IMR-90 (cell line): ENCODE measurements at regions not wholly inside any gene's neighbourhood (a gene's known extent, or its start where the extent isn't known, plus 50 kb on each side); places are given as distances from the start of the nearest gene placed in this dataset.
A peak's percentile ranks its signal among the peaks of the same experiment; 100 is the strongest.

ENCODE experiments used
- ATAC-seq: fragments of 200-7000 bp; cut with Tn5 transposase; 2 replicates; pipeline ENCODE4 v1.9.1; 2020; ENCODE audit warnings: low read depth, mild to moderate bottlenecking, moderate library complexity
- BruUV-seq: library from RNA; stranded (reverse); fragments of 400-500 nt; replicated peaks from 2 replicates; lab custom pipeline; 2021; lab: Mats Ljungman, UMichigan
- CTCF ChIA-PET: fragments of 300-600 bp; formaldehyde crosslinking; extraction: SDS; loops from one replicate; lab custom pipeline; 2021; ENCODE audit warnings: antibody characterized with exemption; lab: Yijun Ruan, JAX
- POLR2A ChIA-PET: fragments of 300-600 bp; sonication (Branson Sonifier 250); formaldehyde crosslinking; loops from one replicate; lab custom pipeline; 2022; ENCODE audit warnings: antibody characterized with exemption; ENCODE audit not compliant: unreplicated experiment; lab: Charles Lee
- DNase-seq: peaks from one replicate; pipeline ENCODE4 v3.0.0; 2013
- H2AFZ ChIP-seq: replicated peaks from 2 replicates; pipeline ENCODE3; 2013; ENCODE audit warnings: low read length, mild to moderate bottlenecking; ENCODE audit not compliant: poor library complexity
- H2AK5ac ChIP-seq: 2 replicates; pipeline ENCODE4 v1.6.1; 2013; ENCODE audit warnings: low read depth, low read length, inconsistent platforms
- H2AK9ac ChIP-seq: replicated peaks from 2 replicates; pipeline ENCODE3; 2013; ENCODE audit warnings: mild to moderate bottlenecking, low read depth, low read length, moderate library complexity; ENCODE audit not compliant: poor library complexity
- H2BK120ac ChIP-seq: 2 replicates; pipeline ENCODE4 v1.6.1; 2013; ENCODE audit warnings: low read depth, low read length, inconsistent platforms
- H2BK15ac ChIP-seq: 3 replicates; pipeline ENCODE4 v1.6.1; 2013; ENCODE audit warnings: low read depth, low read length, inconsistent platforms
- H2BK20ac ChIP-seq: 2 replicates; pipeline ENCODE4 v1.6.1; 2013; ENCODE audit warnings: low read depth, mild to moderate bottlenecking, inconsistent platforms, low read length, moderate library complexity
- H2BK5ac ChIP-seq: 2 replicates; pipeline ENCODE4 v1.6.1; 2013; ENCODE audit warnings: mild to moderate bottlenecking, low read depth, low read length, inconsistent platforms; ENCODE audit not compliant: poor library complexity, severe bottlenecking
- H3K14ac ChIP-seq: replicated peaks from 2 replicates; pipeline ENCODE4 v1.6.1; 2013; ENCODE audit warnings: low read depth, low read length, inconsistent platforms
- H3K18ac ChIP-seq: 2 replicates; pipeline ENCODE4 v1.6.1; 2013; ENCODE audit warnings: low read depth, low read length, control low read depth
- H3K23ac ChIP-seq: 2 replicates; pipeline ENCODE4 v1.6.1; 2013; ENCODE audit warnings: low read depth, low read length, inconsistent platforms
- H3K27ac ChIP-seq: 2 replicates; pipeline ENCODE4 v1.5.1; 2013; ENCODE audit warnings: mild to moderate bottlenecking, control low read depth, low read length; ENCODE audit not compliant: insufficient read depth
- H3K27me3 ChIP-seq: 2 replicates; pipeline ENCODE4 v1.6.1; 2013; ENCODE audit warnings: low read length; ENCODE audit not compliant: control insufficient read depth, insufficient read depth
- H3K36me3 ChIP-seq: 2 replicates; pipeline ENCODE4 v1.6.1; 2013; ENCODE audit warnings: low read length, mixed read lengths; ENCODE audit not compliant: control insufficient read depth, insufficient read depth
- H3K4ac ChIP-seq: 2 replicates; pipeline ENCODE4 v1.6.1; 2013; ENCODE audit warnings: low read depth, low read length, inconsistent platforms
- H3K4me1 ChIP-seq: 2 replicates; pipeline ENCODE4 v1.6.1; 2013; ENCODE audit warnings: low read length, mixed read lengths; ENCODE audit not compliant: control insufficient read depth, insufficient read depth
- H3K4me2 ChIP-seq: 2 replicates; pipeline ENCODE4 v1.6.1; 2013; ENCODE audit warnings: low read depth, mild to moderate bottlenecking, control low read depth, low read length, moderate library complexity
- H3K4me3 ChIP-seq: 2 replicates; pipeline ENCODE4 v1.5.1; 2013; ENCODE audit warnings: low read depth, mild to moderate bottlenecking, control low read depth, low read length, moderate library complexity; ENCODE audit not compliant: insufficient read depth
- H3K56ac ChIP-seq: 2 replicates; pipeline ENCODE4 v1.6.1; 2013; ENCODE audit warnings: low read length, inconsistent platforms; ENCODE audit not compliant: insufficient read depth; ENCODE audit errors: extremely low read depth
- H3K79me1 ChIP-seq, 2 experiments: 2 replicates each; pipeline ENCODE4 v1.6.1; 2013; ENCODE audit warnings: low read length in 2 of 2, inconsistent platforms in 1 of 2, low read depth in 1 of 2
- H3K9ac ChIP-seq: 2 replicates; pipeline ENCODE4 v1.6.1; 2013; ENCODE audit warnings: low read depth, low read length, control low read depth
- H3K9me1 ChIP-seq: 2 replicates; pipeline ENCODE4 v1.6.1; 2013; ENCODE audit warnings: low read length, inconsistent platforms; ENCODE audit not compliant: insufficient read depth
- H3K9me3 ChIP-seq: 2 replicates; pipeline ENCODE4 v1.6.1; 2013; ENCODE audit warnings: low read length; ENCODE audit not compliant: control insufficient read depth, insufficient read depth
- H4K20me1 ChIP-seq: 2 replicates; pipeline ENCODE4 v1.6.1; 2013; ENCODE audit warnings: low read length, inconsistent platforms; ENCODE audit not compliant: insufficient read depth
- H4K5ac ChIP-seq: 2 replicates; pipeline ENCODE4 v1.6.1; 2013; ENCODE audit warnings: mild to moderate bottlenecking, low read depth, low read length, control low read depth
- H4K8ac ChIP-seq, 2 experiments: 2 replicates each; pipeline ENCODE4 v1.6.1; 2013; ENCODE audit warnings: low read depth in 2 of 2, low read length in 2 of 2, control low read depth in 1 of 2, inconsistent platforms in 1 of 2
- H4K91ac ChIP-seq: 2 replicates; pipeline ENCODE4 v1.6.1; 2013; ENCODE audit warnings: low read depth, low read length, inconsistent platforms; ENCODE audit not compliant: insufficient read depth
- MAFK ChIP-seq: IDR thresholded peaks from 2 replicates; pipeline ENCODE4 v1.6.1; 2012; ENCODE audit warnings: low read depth, low read length, improper control_type of control experiment
- MXI1 ChIP-seq: IDR thresholded peaks from 2 replicates; pipeline ENCODE4 v1.6.1; 2012; ENCODE audit warnings: low read depth, mild to moderate bottlenecking, low read length, moderate library complexity, borderline replicate concordance
- NFE2L2 ChIP-seq: fragments of 150-350 bp; IDR thresholded peaks from 2 replicates; pipeline ENCODE4 v1.6.1; 2016; ENCODE audit warnings: low read depth, mild to moderate bottlenecking, low read length
- dilution Hi-C: fragments of 300-500 bp; cut with HindIII; formaldehyde crosslinking; loops from one replicate; pipeline ENCODE4 v1.14.3; 2018; ENCODE audit warnings: low sequenced_read_pairs; ENCODE audit not compliant: unreplicated experiment
- in situ Hi-C: fragments of 300-500 bp; cut with MboI; formaldehyde crosslinking; loops from 3 replicates; pipeline ENCODE4 v1.14.3; 2019; ENCODE audit warnings: low sequenced_read_pairs, inconsistent platforms, mixed read lengths
- intact Hi-C: fragments of 100-400 bp; cut with micrococcal nuclease; formaldehyde crosslinking; loops from 2 replicates; pipeline ENCODE4 v1.10.0; 2022
- TF ChIP-seq, protein P1 (sequence below): conservative IDR thresholded peaks from 2 replicates; pipeline ENCODE4 v1.5.1; 2012; ENCODE audit warnings: mild to moderate bottlenecking, low read depth, low read length, improper control_type of control experiment

- Histone ChIP-seq H2AK9ac (no peak overlapping the region), H3K56ac (no peak overlapping the region), H4K91ac (no peak overlapping the region), H3K18ac (no peak overlapping the region), H3K9me1 (no peaks in the 10 kb centered on the region), H2AFZ (no peak overlapping the region), H2BK5ac (no peak overlapping the region), H3K4me2 (no peak overlapping the region), H2BK120ac (no peak overlapping the region), H3K27me3 (0 out of 2 replicates have a peak, but pooled peaks cover 2% of the 10 kb centered on the region), H3K9me3 (no peaks in the 10 kb centered on the region), H2BK20ac (no peak overlapping the region), H3K79me1 (no peaks in the 10 kb centered on the region), H3K4me1 (no peaks in the 10 kb centered on the region), H4K20me1 (no peaks in the 10 kb centered on the region), H3K9ac (no peak overlapping the region), H3K23ac (no peak overlapping the region), H3K4ac (no peak overlapping the region), H3K14ac (no peak overlapping the region), H2BK15ac (no peak overlapping the region), H4K5ac (no peak overlapping the region), H2AK5ac (no peak overlapping the region), H4K8ac (no peak overlapping the region), H3K4me3 (no peak overlapping the region), H3K27ac (no peak overlapping the region), H3K36me3 (no peaks in the 10 kb centered on the region)
- BruUV-seq = no TSS peak
- POLR2A ChIA-PET = no interaction called here
- intact Hi-C loops = no loop called here
- in situ Hi-C loops = loop anchor here (25.0 kb wide), 1 partner anchor 739 kb away; the partner anchor contains the start of gene SP9
- DNase-seq (no peak), ATAC-seq (no peak)
- dilution Hi-C loops = no loop called here
- 0 out of 2 replicates have a peak, but pooled peaks have one; percentile 3 for TF ChIP-seq MAFK
- no peak for TF ChIP-seq MXI1
- TF ChIP-seq, protein P1, sequence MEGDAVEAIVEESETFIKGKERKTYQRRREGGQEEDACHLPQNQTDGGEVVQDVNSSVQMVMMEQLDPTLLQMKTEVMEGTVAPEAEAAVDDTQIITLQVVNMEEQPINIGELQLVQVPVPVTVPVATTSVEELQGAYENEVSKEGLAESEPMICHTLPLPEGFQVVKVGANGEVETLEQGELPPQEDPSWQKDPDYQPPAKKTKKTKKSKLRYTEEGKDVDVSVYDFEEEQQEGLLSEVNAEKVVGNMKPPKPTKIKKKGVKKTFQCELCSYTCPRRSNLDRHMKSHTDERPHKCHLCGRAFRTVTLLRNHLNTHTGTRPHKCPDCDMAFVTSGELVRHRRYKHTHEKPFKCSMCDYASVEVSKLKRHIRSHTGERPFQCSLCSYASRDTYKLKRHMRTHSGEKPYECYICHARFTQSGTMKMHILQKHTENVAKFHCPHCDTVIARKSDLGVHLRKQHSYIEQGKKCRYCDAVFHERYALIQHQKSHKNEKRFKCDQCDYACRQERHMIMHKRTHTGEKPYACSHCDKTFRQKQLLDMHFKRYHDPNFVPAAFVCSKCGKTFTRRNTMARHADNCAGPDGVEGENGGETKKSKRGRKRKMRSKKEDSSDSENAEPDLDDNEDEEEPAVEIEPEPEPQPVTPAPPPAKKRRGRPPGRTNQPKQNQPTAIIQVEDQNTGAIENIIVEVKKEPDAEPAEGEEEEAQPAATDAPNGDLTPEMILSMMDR = no peak
- peak; percentile 50; the same call in 1 of the 2 replicates for TF ChIP-seq NFE2L2
- CTCF ChIA-PET = interaction anchor here (1.0 kb wide), 1 partner anchor 10 kb away, joined by 3 read pairs; no protein-coding TSS in a partner anchor
Observed at GRCh38 chr2:173598525-173598924, 243.9 kb downstream of the CDCA7 start.
